H1 (cell line): ENCODE measurements at regions not wholly inside any gene's neighbourhood (a gene's known extent, or its start where the extent isn't known, plus 50 kb on each side); places are given as distances from the start of the nearest gene placed in this dataset.

Experiments
- CTCF ChIA-PET: fragments of 300-600 bp; sonication (Branson Sonifier 250); formaldehyde crosslinking; loops from one replicate; lab custom pipeline; 2021; ENCODE audit not compliant: partially characterized antibody; lab: Charles Lee
- POLR2A ChIA-PET: fragments of 300-600 bp; sonication (Branson Sonifier 250); formaldehyde crosslinking; loops from one replicate; lab custom pipeline; 2021; ENCODE audit warnings: inconsistent platforms; ENCODE audit not compliant: partially characterized antibody; lab: Charles Lee
- DNase-seq, 2 experiments: peaks; one replicate each; pipeline versions ENCODE4 v3.0.0 to v3.0.0-alpha.2; 2010 to 2022; ENCODE audit warnings: low spot score in 2 of 2, low read depth in 1 of 2, mixed read lengths in 1 of 2
- FAIRE-seq: peaks from 2 replicates; lab custom pipeline; 2011; peaks lifted over from hg19 to GRCh38; lab: Jason Lieb, UNC
- H2AFZ ChIP-seq: 2 replicates; pipeline ENCODE4 v1.8.1; 2012; ENCODE audit warnings: low read length, inconsistent platforms
- H2AK5ac ChIP-seq: 2 replicates; pipeline ENCODE4 v1.6.1; 2013; ENCODE audit warnings: low read depth, low read length
- H2BK120ac ChIP-seq: replicated peaks from 2 replicates; pipeline ENCODE3; 2013; ENCODE audit warnings: low read depth, low read length, inconsistent platforms
- H2BK12ac ChIP-seq: 2 replicates; pipeline ENCODE4 v1.6.1; 2013; ENCODE audit warnings: low read depth, low read length
- H2BK15ac ChIP-seq: 2 replicates; pipeline ENCODE4 v1.6.1; 2013; ENCODE audit warnings: low read length
- H2BK20ac ChIP-seq: 2 replicates; pipeline ENCODE4 v1.6.1; 2013; ENCODE audit warnings: low read length
- H2BK5ac ChIP-seq: 2 replicates; pipeline ENCODE4 v1.6.1; 2013; ENCODE audit warnings: low read depth, low read length
- H3K14ac ChIP-seq: 2 replicates; pipeline ENCODE4 v1.6.1; 2013; ENCODE audit warnings: inconsistent platforms; ENCODE audit not compliant: insufficient read length
- H3K18ac ChIP-seq: 2 replicates; pipeline ENCODE4 v1.6.1; 2013; ENCODE audit warnings: low read length; ENCODE audit errors: extremely low read depth
- H3K23ac ChIP-seq: 2 replicates; pipeline ENCODE4 v1.6.1; 2013; ENCODE audit warnings: inconsistent platforms; ENCODE audit not compliant: insufficient read length
- H3K23me2 ChIP-seq: 2 replicates; pipeline ENCODE4 v1.6.1; 2013; ENCODE audit warnings: low read depth, low read length
- H3K27ac ChIP-seq: 2 replicates; pipeline ENCODE4 v1.6.1; 2011; ENCODE audit warnings: low read depth, low read length, inconsistent platforms
- H3K27me3 ChIP-seq, 4 experiments: replicated peaks in 1 of 4; 1 replicate in 1 of 4; 2 replicates in 3 of 4; pipeline versions ENCODE4 v1.6.1 to v1.8.1; 2011 to 2013; ENCODE audit warnings: low read length in 3 of 4, mild to moderate bottlenecking in 3 of 4, inconsistent platforms in 2 of 4, mixed read lengths in 2 of 4, moderate library complexity in 1 of 4; ENCODE audit not compliant: control insufficient read depth in 3 of 4, insufficient read depth in 3 of 4; ENCODE audit errors: extremely low read depth in 1 of 4
- H3K36me3 ChIP-seq, 4 experiments: 2 replicates each; pipeline versions ENCODE4 v1.6.1 to v1.8.1; 2011 to 2013; ENCODE audit warnings: mild to moderate bottlenecking in 4 of 4, low read length in 3 of 4, moderate library complexity in 2 of 4, control low read depth in 1 of 4, inconsistent platforms in 1 of 4; ENCODE audit not compliant: insufficient read depth in 4 of 4, control insufficient read depth in 2 of 4
- H3K4ac ChIP-seq: replicated peaks from 2 replicates; pipeline ENCODE3; 2013; ENCODE audit warnings: low read length, low read depth, mixed read lengths, inconsistent platforms; ENCODE audit not compliant: insufficient read length
- H3K4me1 ChIP-seq, 4 experiments: replicated peaks in 1 of 4; 1 replicate in 1 of 4; 2 replicates in 3 of 4; pipeline versions ENCODE4 v1.6.1 to v1.8.1; 2011 to 2013; ENCODE audit warnings: low read length in 3 of 4, inconsistent platforms in 2 of 4, mixed read lengths in 1 of 4; ENCODE audit not compliant: insufficient read depth in 4 of 4, control insufficient read depth in 3 of 4
- H3K4me2 ChIP-seq, 2 experiments: 2 replicates each; pipeline versions ENCODE4 v1.6.1 to v1.8.1; 2011 to 2013; ENCODE audit warnings: low read depth in 2 of 2, low read length in 2 of 2, control low read depth in 1 of 2, inconsistent platforms in 1 of 2, mild to moderate bottlenecking in 1 of 2; ENCODE audit not compliant: insufficient read depth in 1 of 2
- H3K4me3 ChIP-seq, 4 experiments: fragments of 200-600, 300-600 bp in 1 of 4; sonication (generic), shearing (Covaris generic), sonication (Bioruptor Twin) in 1 of 4; 2 replicates each; pipeline versions ENCODE4 v1.5.1 to v1.8.1; 2011 to 2016; ENCODE audit warnings: low read length in 4 of 4, low read depth in 3 of 4, control low read depth in 2 of 4, inconsistent platforms in 2 of 4, mild to moderate bottlenecking in 2 of 4, mixed read lengths in 1 of 4, moderate library complexity in 1 of 4; ENCODE audit not compliant: insufficient read depth in 2 of 4; ENCODE audit errors: extremely low read depth in 1 of 4
- H3K56ac ChIP-seq: replicated peaks from 2 replicates; pipeline ENCODE3; 2013; ENCODE audit warnings: low read depth, mild to moderate bottlenecking, mixed read lengths, low read length, inconsistent platforms; ENCODE audit not compliant: insufficient read length
- H3K79me1 ChIP-seq: 2 replicates; pipeline ENCODE4 v1.6.1; 2013; ENCODE audit warnings: low read depth, low read length, control low read depth
- H3K79me2 ChIP-seq, 2 experiments: 2 replicates each; pipeline versions ENCODE4 v1.6.1 to v1.8.1; 2012 to 2013; ENCODE audit warnings: low read length in 2 of 2, mild to moderate bottlenecking in 2 of 2, inconsistent platforms in 1 of 2; ENCODE audit not compliant: insufficient read depth in 2 of 2, control insufficient read depth in 1 of 2
- H3K9ac ChIP-seq, 4 experiments: replicated peaks in 1 of 4; 1 replicate in 1 of 4; 2 replicates in 3 of 4; pipeline versions ENCODE4 v1.6.1 to v1.8.1; 2011 to 2013; ENCODE audit warnings: low read depth in 3 of 4, low read length in 3 of 4, control low read depth in 2 of 4, mild to moderate bottlenecking in 2 of 4, moderate library complexity in 2 of 4, inconsistent platforms in 1 of 4; ENCODE audit errors: extremely low read depth in 1 of 4
- H3K9me3 ChIP-seq, 2 experiments: 2 replicates each; pipeline versions ENCODE4 v1.6.1 to v1.8.1; 2012 to 2013; ENCODE audit warnings: mild to moderate bottlenecking in 2 of 2, moderate library complexity in 2 of 2, control low read depth in 1 of 2, inconsistent platforms in 1 of 2, low read depth in 1 of 2, low read length in 1 of 2, mixed read lengths in 1 of 2; ENCODE audit not compliant: insufficient read depth in 2 of 2
- H4K20me1 ChIP-seq, 2 experiments: replicated peaks in 1 of 2; 2 replicates each; pipeline versions ENCODE3 to v1.8.1; 2011 to 2013; ENCODE audit warnings: inconsistent platforms in 2 of 2, low read length in 2 of 2, mild to moderate bottlenecking in 1 of 2; ENCODE audit not compliant: insufficient read depth in 2 of 2, control insufficient read depth in 1 of 2
- H4K5ac ChIP-seq: 2 replicates; pipeline ENCODE4 v1.6.1; 2013; ENCODE audit warnings: low read length, low read depth, mixed read lengths, inconsistent platforms; ENCODE audit not compliant: insufficient read length
- H4K8ac ChIP-seq: 2 replicates; pipeline ENCODE4 v1.8.0; 2013; ENCODE audit warnings: mild to moderate bottlenecking, moderate library complexity, low read length, inconsistent platforms; ENCODE audit not compliant: insufficient read depth; ENCODE audit errors: extremely low read depth
- H4K91ac ChIP-seq: replicated peaks from 2 replicates; pipeline ENCODE3; 2013; ENCODE audit warnings: low read length, mixed read lengths, inconsistent platforms; ENCODE audit not compliant: insufficient read length
- BRCA1 ChIP-seq: IDR thresholded peaks from 2 replicates; pipeline ENCODE4 v1.6.1; 2012; ENCODE audit warnings: low read depth, low read length, improper control_type of control experiment
- CBX5 ChIP-seq: fragments of 300-800, 300-1000 bp; sonication (generic); IDR thresholded peaks from 2 replicates; pipeline ENCODE4 v1.7.1; 2016; ENCODE audit warnings: antibody characterized with exemption, low read length, low read depth
- CHD1 ChIP-seq: IDR thresholded peaks from 2 replicates; pipeline ENCODE4 v1.6.1; 2012; ENCODE audit warnings: low read depth, low read length, improper control_type of control experiment
- CREB1 ChIP-seq: IDR thresholded peaks from 2 replicates; pipeline ENCODE4 v1.6.1; 2012; ENCODE audit warnings: inconsistent platforms
- FOSL1 ChIP-seq: IDR thresholded peaks from 2 replicates; pipeline ENCODE4 v1.6.1; 2011; ENCODE audit warnings: mild to moderate bottlenecking, low read depth, low read length, moderate library complexity; ENCODE audit not compliant: insufficient read depth
- JUND ChIP-seq: IDR thresholded peaks from 2 replicates; pipeline ENCODE4 v1.6.1; 2011; ENCODE audit warnings: mild to moderate bottlenecking, improper control_type of control experiment, low read length
- SIX5 ChIP-seq: IDR thresholded peaks from 2 replicates; pipeline ENCODE4 v1.6.1; 2011; ENCODE audit warnings: mild to moderate bottlenecking, low read depth, low read length
- TCF12 ChIP-seq: IDR thresholded peaks from 2 replicates; pipeline ENCODE4 v1.6.1; 2011; ENCODE audit warnings: low read depth, mild to moderate bottlenecking, low read length
- WGBS, 2 experiments: shearing (Covaris generic) in 1 of 2; methylation state at CpG; one replicate each; pipeline versions ENCODE4 v1.1.6 to v1.1.7; 2013 to 2015; ENCODE audit warnings: low lambda C conversion rate in 2 of 2, mixed read lengths in 2 of 2, inconsistent platforms in 1 of 2, low coverage in 1 of 2, missing lambda C conversion rate in 1 of 2; ENCODE audit not compliant: insufficient replicate concordance in 2 of 2, insufficient coverage in 1 of 2, insufficient read length in 1 of 2; ENCODE audit errors: extremely low coverage in 1 of 2, missing lambda C conversion rate in 1 of 2; 5-methylcytosine and 5-hydroxymethylcytosine counted together

- Histone ChIP-seq H4K20me1 (no peaks in the 10 kb centered on the region), H3K79me1 (no peaks in the 10 kb centered on the region), H3K23me2 (no peaks in the 10 kb centered on the region), H2AFZ (no peak overlapping the region), H2BK20ac (no peak overlapping the region), H3K4ac (no peak overlapping the region), H4K8ac (no peak overlapping the region), H3K56ac (no peak overlapping the region), H2AK5ac (no peak overlapping the region), H2BK5ac (no peak overlapping the region), H3K27ac (no peak overlapping the region), H3K79me2 (peaks cover 0 to 29% of the 10 kb centered on the region in 2 experiments; a peak in 2 of 4 replicates), H4K91ac (no peak overlapping the region), H2BK12ac (no peak overlapping the region), H3K18ac (no peak overlapping the region), H3K9me3 (no peaks in the 10 kb centered on the region), H3K14ac (no peak overlapping the region), H2BK15ac (no peak overlapping the region), H3K4me1 (no peaks in the 10 kb centered on the region), H3K36me3 (no peaks in the 10 kb centered on the region), H3K23ac (no peak overlapping the region), H4K5ac (no peak overlapping the region), H2BK120ac (no peak overlapping the region), H3K4me2 (no peak overlapping the region), H3K27me3 (no peaks in the 10 kb centered on the region), H3K4me3 (no peak overlapping the region), H3K9ac (no peak overlapping the region)
- CTCF ChIA-PET: interaction anchor here (0.6 kb wide), 1 partner anchor 719 kb away, joined by 3 read pairs; no protein-coding TSS in a partner anchor
- 91% methylated on average over 2 of the region's 2 CpGs; no CpG with 5 or more reads in 1 of the 2 experiments for WGBS, 2 experiments
- TF ChIP-seq CBX5: no peak
- no peak for TF ChIP-seq SIX5
- no peak for TF ChIP-seq BRCA1
- no peak for TF ChIP-seq TCF12
- no peak for TF ChIP-seq FOSL1
- no peak for TF ChIP-seq JUND
- TF ChIP-seq CREB1: no peak
- TF ChIP-seq CHD1: no peak
- FAIRE-seq (no peak), DNase-seq (no peak)
- POLR2A ChIA-PET: no interaction called here
These were observed 819.3 kb downstream of the PLA2G4A start for GRCh38 chr1:187648091-187648490.
